ENCODE measurements at regions not wholly inside any gene's neighbourhood (a gene's known extent, or its start where the extent isn't known, plus 50 kb on each side); places are given as distances from the start of the nearest gene placed in this dataset.

GRCh38 chr9:135022191-135022870, 65.1 kb upstream of the OLFM1 start:
- TF ChIP-seq, protein P1, sequence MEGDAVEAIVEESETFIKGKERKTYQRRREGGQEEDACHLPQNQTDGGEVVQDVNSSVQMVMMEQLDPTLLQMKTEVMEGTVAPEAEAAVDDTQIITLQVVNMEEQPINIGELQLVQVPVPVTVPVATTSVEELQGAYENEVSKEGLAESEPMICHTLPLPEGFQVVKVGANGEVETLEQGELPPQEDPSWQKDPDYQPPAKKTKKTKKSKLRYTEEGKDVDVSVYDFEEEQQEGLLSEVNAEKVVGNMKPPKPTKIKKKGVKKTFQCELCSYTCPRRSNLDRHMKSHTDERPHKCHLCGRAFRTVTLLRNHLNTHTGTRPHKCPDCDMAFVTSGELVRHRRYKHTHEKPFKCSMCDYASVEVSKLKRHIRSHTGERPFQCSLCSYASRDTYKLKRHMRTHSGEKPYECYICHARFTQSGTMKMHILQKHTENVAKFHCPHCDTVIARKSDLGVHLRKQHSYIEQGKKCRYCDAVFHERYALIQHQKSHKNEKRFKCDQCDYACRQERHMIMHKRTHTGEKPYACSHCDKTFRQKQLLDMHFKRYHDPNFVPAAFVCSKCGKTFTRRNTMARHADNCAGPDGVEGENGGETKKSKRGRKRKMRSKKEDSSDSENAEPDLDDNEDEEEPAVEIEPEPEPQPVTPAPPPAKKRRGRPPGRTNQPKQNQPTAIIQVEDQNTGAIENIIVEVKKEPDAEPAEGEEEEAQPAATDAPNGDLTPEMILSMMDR (conservative IDR thresholded peaks at IDR 0.05 in 1 of 2, IDR thresholded peaks at IDR 0.05 in 1 of 2; ENCODE audit: extremely low read depth in 1 of 2, insufficient read depth in 1 of 2, low read depth in 1 of 2, low read length in 2 of 2), result no peak
- no peak for TF ChIP-seq EZH2 (IDR thresholded peaks at IDR 0.05; ENCODE audit: borderline replicate concordance, low read length)
